Neural progenitor cell (in vitro differentiated cells): ENCODE measurements at regions not wholly inside any gene's neighbourhood (a gene's known extent, or its start where the extent isn't known, plus 50 kb on each side); places are given as distances from the start of the nearest gene placed in this dataset.

Source experiments
- EZH2 ChIP-seq: fragments of 200-600 bp; sonication (generic); IDR thresholded peaks from 2 replicates; pipeline ENCODE4 v1.6.1; 2017; ENCODE audit warnings: antibody characterized with exemption, mild to moderate bottlenecking, moderate library complexity
- EZH2phosphoT487 ChIP-seq: fragments of 200-600 bp; sonication (generic); IDR thresholded peaks from 2 replicates; pipeline ENCODE4 v1.6.1; 2017; ENCODE audit warnings: antibody characterized with exemption
- TF ChIP-seq, protein P1 (sequence below): fragments of 200-600 bp; sonication (generic); IDR thresholded peaks from 2 replicates; pipeline ENCODE4 v1.5.1; 2017; ENCODE audit warnings: antibody characterized with exemption, mild to moderate bottlenecking

DNA sequence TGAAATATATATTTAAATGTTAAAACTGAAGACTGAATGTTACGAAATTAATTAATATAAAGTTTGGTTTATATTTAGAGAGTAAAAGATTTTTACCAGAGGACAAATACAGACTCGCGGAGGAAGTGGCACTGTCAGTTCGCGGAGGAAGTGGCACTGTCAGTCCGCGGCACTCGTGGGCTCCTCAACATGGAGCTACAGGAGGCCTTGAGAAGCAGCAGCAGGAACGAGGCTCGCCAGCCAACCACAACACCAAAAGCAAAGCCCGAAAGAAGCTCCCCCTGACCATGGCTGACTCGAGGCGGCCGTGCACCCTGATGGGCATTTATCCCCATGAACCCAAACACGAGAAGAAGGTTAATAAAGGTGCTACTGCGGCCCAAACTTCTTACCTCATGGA, 125.3 kb upstream of the PABPC4L start:
- TF ChIP-seq, protein P1, sequence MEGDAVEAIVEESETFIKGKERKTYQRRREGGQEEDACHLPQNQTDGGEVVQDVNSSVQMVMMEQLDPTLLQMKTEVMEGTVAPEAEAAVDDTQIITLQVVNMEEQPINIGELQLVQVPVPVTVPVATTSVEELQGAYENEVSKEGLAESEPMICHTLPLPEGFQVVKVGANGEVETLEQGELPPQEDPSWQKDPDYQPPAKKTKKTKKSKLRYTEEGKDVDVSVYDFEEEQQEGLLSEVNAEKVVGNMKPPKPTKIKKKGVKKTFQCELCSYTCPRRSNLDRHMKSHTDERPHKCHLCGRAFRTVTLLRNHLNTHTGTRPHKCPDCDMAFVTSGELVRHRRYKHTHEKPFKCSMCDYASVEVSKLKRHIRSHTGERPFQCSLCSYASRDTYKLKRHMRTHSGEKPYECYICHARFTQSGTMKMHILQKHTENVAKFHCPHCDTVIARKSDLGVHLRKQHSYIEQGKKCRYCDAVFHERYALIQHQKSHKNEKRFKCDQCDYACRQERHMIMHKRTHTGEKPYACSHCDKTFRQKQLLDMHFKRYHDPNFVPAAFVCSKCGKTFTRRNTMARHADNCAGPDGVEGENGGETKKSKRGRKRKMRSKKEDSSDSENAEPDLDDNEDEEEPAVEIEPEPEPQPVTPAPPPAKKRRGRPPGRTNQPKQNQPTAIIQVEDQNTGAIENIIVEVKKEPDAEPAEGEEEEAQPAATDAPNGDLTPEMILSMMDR: no peak
- TF ChIP-seq EZH2phosphoT487 (no peak), EZH2 (no peak)
